Body of pancreas (tissue), 4 donors: ENCODE measurements at regions not wholly inside any gene's neighbourhood (a gene's known extent, or its start where the extent isn't known, plus 50 kb on each side); places are given as distances from the start of the nearest gene placed in this dataset.

Experiments used
- ATAC-seq: fragments of 150-250 bp; one replicate; pipeline ENCODE4 v1.9.1; 2016
- DNase-seq, 4 donors: peaks; one replicate each; pipeline ENCODE4 v3.0.0-alpha.2; 2019
- H3K27ac ChIP-seq, 4 donors: fragments of 200-600 bp; sonication (generic); 1 replicate in 3 of 4; 2 replicates in 1 of 4; pipeline versions ENCODE4 v1.5.1 to v1.6.1; 2016 to 2019; ENCODE audit warnings: mild to moderate bottlenecking in 1 of 4, mixed read lengths in 1 of 4, moderate library complexity in 1 of 4
- H3K27me3 ChIP-seq, 2 donors: fragments of 200-600 bp; sonication (generic); one replicate each; pipeline ENCODE4 v1.6.0; 2016; ENCODE audit warnings: mild to moderate bottlenecking in 1 of 2
- H3K36me3 ChIP-seq, 2 donors: fragments of 200-600 bp; sonication (generic); replicated peaks in 1 of 2; 2 replicates each; pipeline ENCODE4 v1.5.1; 2016; ENCODE audit warnings: low read depth in 2 of 2; ENCODE audit not compliant: insufficient read depth in 1 of 2
- H3K4me1 ChIP-seq: fragments of 200-600 bp; sonication (generic); one replicate; pipeline ENCODE4 v1.6.0; 2016
- H3K4me3 ChIP-seq, 2 donors: fragments of 200-600 bp; sonication (generic); 1 replicate in 1 of 2; 2 replicates in 1 of 2; pipeline ENCODE4 v1.5.1; 2016 to 2019
- H3K9me3 ChIP-seq, 3 donors: fragments of 200-600 bp; sonication (generic); 1 replicate in 2 of 3; 2 replicates in 1 of 3; pipeline ENCODE4 v1.5.1; 2016
- CTCF ChIP-seq, 7 experiments: fragments of 450-650 bp in 4 of 7; fragments of 200-600 bp in 3 of 7; sonication (generic) in 3 of 7; IDR thresholded peaks; one replicate each; pipeline ENCODE4 v1.5.1; 2016 to 2019; ENCODE audit warnings: antibody characterized with exemption in 7 of 7
- POLR2A ChIP-seq, 3 donors: fragments of 450-650 bp; IDR thresholded peaks; one replicate each; pipeline ENCODE4 v1.6.1; 2016; ENCODE audit warnings: antibody characterized with exemption in 3 of 3, mild to moderate bottlenecking in 2 of 3
- WGBS, 2 donors: methylation state at CpG; one replicate each; pipeline ENCODE4 v1.1.5; 2017; 5-methylcytosine and 5-hydroxymethylcytosine counted together
- intact Hi-C: fragments of 100-400 bp; cut with DNase I; formaldehyde crosslinking; loops from one replicate; pipeline ENCODE4 v1.15.1; 2023

DNA sequence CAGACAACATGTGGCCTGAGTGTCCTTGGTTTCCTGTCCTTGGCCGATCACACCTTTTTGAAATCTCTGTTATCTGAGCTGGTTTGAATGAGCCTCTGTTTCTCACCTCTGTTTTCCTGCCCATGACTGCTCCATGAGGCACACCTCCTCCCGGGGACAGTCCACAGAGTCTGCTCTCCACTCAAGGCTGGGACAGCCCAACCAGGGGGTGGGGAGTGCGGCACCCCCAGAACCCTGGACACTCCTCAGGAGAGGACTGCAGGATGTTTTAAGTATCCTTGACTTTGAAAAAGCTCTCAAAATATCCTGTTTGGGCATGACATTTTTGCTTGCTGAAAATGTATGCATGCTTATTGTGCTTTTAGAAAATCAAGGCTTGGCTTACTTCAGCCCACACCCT lies 333.0 kb upstream of the N4BP1 start:
- no peaks in the 10 kb centered on the region for H3K27me3 ChIP-seq
- intact Hi-C loops: no loop called here
- TF ChIP-seq CTCF (IDR thresholded peaks at IDR 0.05) (no peak), POLR2A (IDR thresholded peaks at IDR 0.05) (no peak)
- H3K36me3 ChIP-seq: no peaks in the 10 kb centered on the region
- H3K4me1 ChIP-seq: no peaks in the 10 kb centered on the region
- ATAC-seq (no peak), DNase-seq (no peak)
- 46 to 53% methylated on average over 3 of the region's 3 CpGs for WGBS, 2 donors
- H3K4me3 ChIP-seq: no peak overlapping the region
- no peaks in the 10 kb centered on the region for H3K9me3 ChIP-seq
- H3K27ac ChIP-seq: no peak overlapping the region

DNA sequence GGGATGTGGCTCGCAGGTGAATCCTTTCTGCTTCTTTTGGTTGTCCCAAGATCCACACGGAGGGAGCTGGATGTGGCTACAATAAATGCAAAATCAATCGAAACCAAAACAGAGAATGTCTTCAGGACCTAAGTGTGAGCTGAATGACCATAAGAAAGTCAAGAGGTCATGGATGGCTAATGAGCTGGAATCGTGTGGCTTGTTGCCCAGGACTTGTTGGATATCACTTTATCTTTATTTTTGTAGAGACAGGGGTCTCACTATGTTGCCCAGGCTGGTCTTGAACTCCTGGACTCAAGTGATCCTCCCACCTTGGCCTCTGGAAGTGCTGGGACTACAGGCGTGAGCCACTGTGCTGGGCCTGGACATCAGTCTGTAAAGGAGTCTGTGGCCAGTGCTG lies 326.8 kb upstream of the N4BP1 start:
- no peaks in the 10 kb centered on the region for H3K27me3 ChIP-seq
- no peaks in the 10 kb centered on the region for H3K36me3 ChIP-seq
- H3K4me1 ChIP-seq: no peaks in the 10 kb centered on the region
- no peaks in the 10 kb centered on the region for H3K9me3 ChIP-seq
- TF ChIP-seq CTCF (IDR thresholded peaks at IDR 0.05): no peak
- no peak for TF ChIP-seq POLR2A (IDR thresholded peaks at IDR 0.05)
- WGBS, 2 donors: 55 to 56% methylated on average over 4 to 5 of the region's 5 CpGs
- no peak for DNase-seq
- H3K4me3 ChIP-seq: no peak overlapping the region
- intact Hi-C loops: no loop called here
- ATAC-seq: no peak
- no peak overlapping the region for H3K27ac ChIP-seq

DNA sequence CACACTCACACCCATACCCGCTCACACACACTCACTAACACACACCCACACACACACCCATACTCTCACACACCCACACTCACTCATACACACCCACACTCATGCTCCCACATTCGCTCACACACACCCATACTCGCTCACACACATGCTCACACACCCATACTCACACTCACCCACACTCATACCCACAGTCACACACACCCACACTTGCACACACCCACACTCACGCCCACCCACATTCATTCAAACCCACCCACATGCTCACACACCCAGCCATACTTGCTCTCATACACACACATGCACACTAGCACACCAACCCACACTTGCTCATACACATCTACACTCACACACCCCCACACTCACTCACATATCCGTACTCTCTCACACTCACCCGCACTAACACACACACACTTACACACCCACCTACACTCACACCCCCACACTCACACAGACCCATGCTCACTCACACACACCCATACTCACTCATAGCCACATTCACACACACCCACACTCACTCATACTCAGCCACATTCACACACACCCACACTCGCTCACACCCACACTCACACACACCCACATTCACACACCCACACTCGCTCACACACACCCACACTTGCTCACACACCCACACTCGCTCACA lies 322.4 kb upstream of the N4BP1 start:
- H3K27me3 ChIP-seq: no peaks in the 10 kb centered on the region
- no peak overlapping the region for H3K4me3 ChIP-seq
- H3K36me3 ChIP-seq: no peaks in the 10 kb centered on the region
- 66 to 70% methylated on average over 9 of the region's 9 CpGs for WGBS, 2 donors
- H3K9me3 ChIP-seq: no peaks in the 10 kb centered on the region
- TF ChIP-seq CTCF (IDR thresholded peaks at IDR 0.05) (no peak), POLR2A (IDR thresholded peaks at IDR 0.05) (no peak)
- ATAC-seq (no peak), DNase-seq (no peak)
- no peaks in the 10 kb centered on the region for H3K4me1 ChIP-seq
- H3K27ac ChIP-seq: no peak overlapping the region
- intact Hi-C loops: loop anchor here (2.0 kb wide), 1 partner anchor 32 kb away; no protein-coding TSS in a partner anchor

DNA sequence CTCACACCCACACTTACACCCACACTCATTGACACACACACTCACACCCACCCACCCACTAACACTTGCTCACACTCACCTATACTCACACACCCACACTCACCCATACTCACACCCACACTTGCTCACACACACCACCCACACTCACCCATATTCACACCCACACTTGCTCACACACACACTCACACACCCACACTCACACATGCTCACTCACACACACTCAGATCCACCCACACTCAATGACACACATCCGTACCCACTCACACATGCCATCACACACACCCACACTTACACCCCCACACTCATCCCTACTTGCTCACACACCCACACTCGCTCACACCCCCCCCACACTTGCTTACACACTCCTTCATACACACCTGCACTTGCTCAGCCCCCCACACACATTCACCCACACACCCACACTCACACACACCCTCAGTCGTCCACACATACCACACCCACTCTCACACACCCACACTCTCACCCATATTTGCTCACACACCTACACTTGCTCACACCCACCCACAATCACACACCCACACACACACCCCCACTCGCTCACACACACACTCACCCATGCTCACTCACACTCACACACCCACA lies 321.1 kb upstream of the N4BP1 start:
- 73 to 83% methylated on average over 4 of the region's 4 CpGs for WGBS, 2 donors
- H3K4me3 ChIP-seq: no peak overlapping the region
- no peaks in the 10 kb centered on the region for H3K4me1 ChIP-seq
- ATAC-seq (no peak), DNase-seq (no peak)
- intact Hi-C loops: no loop called here
- no peaks in the 10 kb centered on the region for H3K27me3 ChIP-seq
- no peaks in the 10 kb centered on the region for H3K36me3 ChIP-seq
- no peak for TF ChIP-seq CTCF (IDR thresholded peaks at IDR 0.05)
- no peak for TF ChIP-seq POLR2A (IDR thresholded peaks at IDR 0.05)
- no peaks in the 10 kb centered on the region for H3K9me3 ChIP-seq
- H3K27ac ChIP-seq: no peak overlapping the region

- no peaks in the 10 kb centered on the region for H3K4me1 ChIP-seq
- no peaks in the 10 kb centered on the region for H3K9me3 ChIP-seq
- ATAC-seq: no peak
- no peak overlapping the region for H3K27ac ChIP-seq
- no peaks in the 10 kb centered on the region for H3K36me3 ChIP-seq
- 52 to 67% methylated on average over 6 of the region's 6 CpGs for WGBS, 2 donors
- intact Hi-C loops: no loop called here
- H3K27me3 ChIP-seq: no peaks in the 10 kb centered on the region
- no peak for DNase-seq
- no peak for TF ChIP-seq POLR2A (IDR thresholded peaks at IDR 0.05)
- TF ChIP-seq CTCF (IDR thresholded peaks at IDR 0.05): no peak
- no peak overlapping the region for H3K4me3 ChIP-seq
These were observed 309.8 kb upstream of the N4BP1 start for GRCh38 chr16:48919791-48920190.
